ENCODE measurements at regions not wholly inside any gene's neighbourhood (a gene's known extent, or its start where the extent isn't known, plus 50 kb on each side); places are given as distances from the start of the nearest gene placed in this dataset.

GRCh38 chr2:120428748-120429147 lies 82.8 kb downstream of the INHBB start:
- no peaks in the 10 kb centered on the region for H3K9me3 ChIP-seq (ENCODE audit: low read depth)
- no peaks in the 10 kb centered on the region for H3K79me2 ChIP-seq
- no peak overlapping the region for H3K4me2 ChIP-seq
- no peak for DNase-seq (ENCODE audit: low spot score)
- no peaks in the 10 kb centered on the region for H3K36me3 ChIP-seq (replicated peaks; ENCODE audit: insufficient read depth, low read depth)
- TF ChIP-seq EZH2phosphoT487 (IDR thresholded peaks at IDR 0.05; ENCODE audit: low read depth, severe bottlenecking, unreplicated experiment) (no peak), CTCF (IDR thresholded peaks at IDR 0.05; ENCODE audit: poor library complexity) (no peak), EZH2 (IDR thresholded peaks at IDR 0.05; ENCODE audit: borderline replicate concordance) (no peak)
- no peak overlapping the region for H2AFZ ChIP-seq
- no peaks in the 10 kb centered on the region for H3K9me2 ChIP-seq (replicated peaks; ENCODE audit: insufficient read depth)
- 76% methylated on average over 6 of the region's 6 CpGs for WGBS (ENCODE audit: low lambda C conversion rate, missing lambda C conversion rate)
- H3K27ac ChIP-seq, result no peak overlapping the region
- H3K4me3 ChIP-seq, result no peak overlapping the region
- H4K20me1 ChIP-seq (ENCODE audit: insufficient read depth, poor library complexity, severe bottlenecking), result no peaks in the 10 kb centered on the region
- no peaks in the 10 kb centered on the region for H3K4me1 ChIP-seq (ENCODE audit: insufficient read depth)
- peaks cover 7% of the 10 kb centered on the region for H3K27me3 ChIP-seq

- no peaks in the 10 kb centered on the region for H3K9me2 ChIP-seq (replicated peaks; ENCODE audit: insufficient read depth)
- WGBS (ENCODE audit: low lambda C conversion rate, missing lambda C conversion rate), result 66% methylated on average over 8 of the region's 8 CpGs
- H4K20me1 ChIP-seq (ENCODE audit: insufficient read depth, poor library complexity, severe bottlenecking), result no peaks in the 10 kb centered on the region
- no peaks in the 10 kb centered on the region for H3K4me1 ChIP-seq (ENCODE audit: insufficient read depth)
- H3K9me3 ChIP-seq (ENCODE audit: low read depth), result no peaks in the 10 kb centered on the region
- no peak overlapping the region for H3K4me3 ChIP-seq
- no peak overlapping the region for H3K27ac ChIP-seq
- H3K27me3 ChIP-seq, result no peaks in the 10 kb centered on the region
- H3K79me2 ChIP-seq, result no peaks in the 10 kb centered on the region
- no peaks in the 10 kb centered on the region for H3K36me3 ChIP-seq (replicated peaks; ENCODE audit: insufficient read depth, low read depth)
- no peak overlapping the region for H2AFZ ChIP-seq
- no peak for DNase-seq (ENCODE audit: low spot score)
- H3K4me2 ChIP-seq, result no peak overlapping the region
- TF ChIP-seq EZH2 (IDR thresholded peaks at IDR 0.05; ENCODE audit: borderline replicate concordance) (no peak), EZH2phosphoT487 (IDR thresholded peaks at IDR 0.05; ENCODE audit: low read depth, severe bottlenecking, unreplicated experiment) (no peak), CTCF (IDR thresholded peaks at IDR 0.05; ENCODE audit: poor library complexity) (no peak)
Measured at GRCh38 chr2:120429586-120430500, 83.9 kb downstream of the INHBB start.

- no peaks in the 10 kb centered on the region for H3K27me3 ChIP-seq
- no peaks in the 10 kb centered on the region for H3K4me1 ChIP-seq (ENCODE audit: insufficient read depth)
- no peaks in the 10 kb centered on the region for H3K9me2 ChIP-seq (replicated peaks; ENCODE audit: insufficient read depth)
- H3K9me3 ChIP-seq (ENCODE audit: low read depth), result no peaks in the 10 kb centered on the region
- no peak for TF ChIP-seq EZH2 (IDR thresholded peaks at IDR 0.05; ENCODE audit: borderline replicate concordance)
- no peak for TF ChIP-seq CTCF (IDR thresholded peaks at IDR 0.05; ENCODE audit: poor library complexity)
- TF ChIP-seq EZH2phosphoT487 (IDR thresholded peaks at IDR 0.05; ENCODE audit: low read depth, severe bottlenecking, unreplicated experiment), result no peak
- DNase-seq (ENCODE audit: low spot score), result no peak
- H3K27ac ChIP-seq, result no peak overlapping the region
- no peak overlapping the region for H3K4me2 ChIP-seq
- H2AFZ ChIP-seq, result no peak overlapping the region
- no peaks in the 10 kb centered on the region for H3K79me2 ChIP-seq
- WGBS (ENCODE audit: low lambda C conversion rate, missing lambda C conversion rate), result 79% methylated on average over 4 of the region's 5 CpGs
- H3K36me3 ChIP-seq (replicated peaks; ENCODE audit: insufficient read depth, low read depth), result no peaks in the 10 kb centered on the region
- H4K20me1 ChIP-seq (ENCODE audit: insufficient read depth, poor library complexity, severe bottlenecking), result no peaks in the 10 kb centered on the region
- no peak overlapping the region for H3K4me3 ChIP-seq
Measured at GRCh38 chr2:120430501-120430830, 84.5 kb downstream of the INHBB start.

Data from hepatocyte (in vitro differentiated cells).